Astrocyte (in vitro differentiated cells and primary cell): ENCODE measurements at regions not wholly inside any gene's neighbourhood (a gene's known extent, or its start where the extent isn't known, plus 50 kb on each side); places are given as distances from the start of the nearest gene placed in this dataset.

Experiments used
- DNase-seq: peaks from one replicate; pipeline ENCODE4 v3.0.0-alpha.2; 2010; ENCODE audit warnings: low read depth
- FAIRE-seq: peaks from 2 replicates; lab custom pipeline; 2011; peaks lifted over from hg19 to GRCh38; lab: Jason Lieb, UNC
- H2AFZ ChIP-seq: 2 replicates; pipeline ENCODE4 v1.6.0; 2012; ENCODE audit warnings: low read depth, low read length, inconsistent platforms
- H3K27ac ChIP-seq: 2 replicates; pipeline ENCODE4 v1.5.1; 2011; ENCODE audit warnings: low read depth, low read length, inconsistent platforms
- H3K27me3 ChIP-seq: 2 replicates; pipeline ENCODE4 v1.6.0; 2011; ENCODE audit warnings: low read length, inconsistent platforms; ENCODE audit not compliant: insufficient read depth
- H3K36me3 ChIP-seq: 2 replicates; pipeline ENCODE4 v1.5.1; 2011; ENCODE audit warnings: low read length, inconsistent platforms; ENCODE audit not compliant: insufficient read depth
- H3K4me1 ChIP-seq: 2 replicates; pipeline ENCODE4 v1.5.1; 2011; ENCODE audit warnings: low read length, inconsistent platforms; ENCODE audit not compliant: insufficient read depth
- H3K4me2 ChIP-seq: 2 replicates; pipeline ENCODE4 v1.6.0; 2012; ENCODE audit warnings: low read length, inconsistent platforms
- H3K4me3 ChIP-seq: 2 replicates; pipeline ENCODE4 v1.5.1; 2011; ENCODE audit warnings: low read depth, mild to moderate bottlenecking, low read length, inconsistent platforms; ENCODE audit not compliant: insufficient read depth
- H3K79me2 ChIP-seq: 2 replicates; pipeline ENCODE4 v1.6.0; 2012; ENCODE audit warnings: mild to moderate bottlenecking, low read length, inconsistent platforms; ENCODE audit not compliant: insufficient read depth
- H3K9ac ChIP-seq: 2 replicates; pipeline ENCODE4 v1.6.0; 2012; ENCODE audit warnings: mild to moderate bottlenecking, low read length, inconsistent platforms
- H3K9me3 ChIP-seq: 2 replicates; pipeline ENCODE4 v1.5.1; 2012; ENCODE audit warnings: low read depth, mild to moderate bottlenecking, low read length, inconsistent platforms; ENCODE audit not compliant: insufficient read depth
- H4K20me1 ChIP-seq: 2 replicates; pipeline ENCODE4 v1.6.0; 2012; ENCODE audit warnings: low read length, inconsistent platforms; ENCODE audit not compliant: insufficient read depth
- H3K27ac Mint-ChIP-seq: one replicate; pipeline ENCODE4 v1.8.0; 2021; ENCODE audit warnings: mild to moderate bottlenecking, mixed read lengths; ENCODE audit not compliant: unreplicated experiment
- H3K27me3 Mint-ChIP-seq: one replicate; pipeline ENCODE4 v1.8.0; 2021; ENCODE audit warnings: low read depth, mixed read lengths; ENCODE audit not compliant: unreplicated experiment
- H3K36me3 Mint-ChIP-seq: one replicate; pipeline ENCODE4 v1.8.0; 2021; ENCODE audit warnings: low read depth, mixed read lengths; ENCODE audit not compliant: unreplicated experiment
- H3K4me1 Mint-ChIP-seq: one replicate; pipeline ENCODE4 v1.8.0; 2021; ENCODE audit warnings: low read depth, mixed read lengths; ENCODE audit not compliant: unreplicated experiment
- H3K4me3 Mint-ChIP-seq: one replicate; pipeline ENCODE4 v1.8.0; 2021; ENCODE audit warnings: mild to moderate bottlenecking, moderate library complexity, mixed read lengths; ENCODE audit not compliant: unreplicated experiment
- H3K9me3 Mint-ChIP-seq: one replicate; pipeline ENCODE4 v1.8.0; 2021; ENCODE audit warnings: mild to moderate bottlenecking, mixed read lengths; ENCODE audit not compliant: unreplicated experiment
- EZH2 ChIP-seq: IDR thresholded peaks from 2 replicates; pipeline ENCODE4 v1.6.1; 2012; ENCODE audit warnings: mild to moderate bottlenecking, low read length, inconsistent platforms; ENCODE audit not compliant: insufficient read depth
- TF ChIP-seq, protein P1 (sequence below): IDR thresholded peaks from 2 replicates; pipeline ENCODE4 v1.5.1; 2011; ENCODE audit warnings: low read depth, mild to moderate bottlenecking, inconsistent platforms, low read length, moderate library complexity; ENCODE audit not compliant: insufficient read depth

DNA sequence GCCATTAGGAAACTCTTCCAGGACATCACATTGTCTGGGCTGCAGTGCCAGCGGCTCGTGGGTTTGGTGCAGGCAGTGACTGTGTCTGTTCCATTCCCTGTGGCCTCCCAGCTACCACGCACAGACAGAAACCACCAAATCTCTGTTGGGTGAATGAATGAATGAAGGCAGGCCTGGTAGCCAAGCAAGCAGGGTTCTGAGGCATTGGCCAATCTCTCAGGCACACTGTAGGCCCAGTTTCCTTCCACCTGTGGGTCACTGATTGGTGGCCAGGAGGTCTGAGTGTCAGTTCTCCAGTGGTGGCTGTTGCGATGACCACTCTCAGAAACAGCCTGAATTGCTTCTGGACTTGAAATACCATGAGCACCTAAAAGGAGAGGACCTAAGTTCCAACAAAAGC lies 59.4 kb upstream of the CTBP2 start:
- Mint-ChIP-seq H3K36me3 (no peaks in the 10 kb centered on the region), H3K4me3 (no peak overlapping the region), H3K4me1 (peaks cover 8% of the 10 kb centered on the region), H3K27me3 (peaks cover 28% of the 10 kb centered on the region), H3K9me3 (peaks cover 4% of the 10 kb centered on the region), H3K27ac (no peak overlapping the region)
- TF ChIP-seq EZH2: no peak
- TF ChIP-seq, protein P1, sequence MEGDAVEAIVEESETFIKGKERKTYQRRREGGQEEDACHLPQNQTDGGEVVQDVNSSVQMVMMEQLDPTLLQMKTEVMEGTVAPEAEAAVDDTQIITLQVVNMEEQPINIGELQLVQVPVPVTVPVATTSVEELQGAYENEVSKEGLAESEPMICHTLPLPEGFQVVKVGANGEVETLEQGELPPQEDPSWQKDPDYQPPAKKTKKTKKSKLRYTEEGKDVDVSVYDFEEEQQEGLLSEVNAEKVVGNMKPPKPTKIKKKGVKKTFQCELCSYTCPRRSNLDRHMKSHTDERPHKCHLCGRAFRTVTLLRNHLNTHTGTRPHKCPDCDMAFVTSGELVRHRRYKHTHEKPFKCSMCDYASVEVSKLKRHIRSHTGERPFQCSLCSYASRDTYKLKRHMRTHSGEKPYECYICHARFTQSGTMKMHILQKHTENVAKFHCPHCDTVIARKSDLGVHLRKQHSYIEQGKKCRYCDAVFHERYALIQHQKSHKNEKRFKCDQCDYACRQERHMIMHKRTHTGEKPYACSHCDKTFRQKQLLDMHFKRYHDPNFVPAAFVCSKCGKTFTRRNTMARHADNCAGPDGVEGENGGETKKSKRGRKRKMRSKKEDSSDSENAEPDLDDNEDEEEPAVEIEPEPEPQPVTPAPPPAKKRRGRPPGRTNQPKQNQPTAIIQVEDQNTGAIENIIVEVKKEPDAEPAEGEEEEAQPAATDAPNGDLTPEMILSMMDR: no peak
- FAIRE-seq (no peak), DNase-seq (no peak)
- Histone ChIP-seq H3K4me2 (no peak overlapping the region), H2AFZ (no peak overlapping the region), H3K27me3 (peaks cover 4% of the 10 kb centered on the region), H3K4me3 (no peak overlapping the region), H3K4me1 (no peaks in the 10 kb centered on the region), H3K9me3 (no peaks in the 10 kb centered on the region), H3K79me2 (no peaks in the 10 kb centered on the region), H3K36me3 (no peaks in the 10 kb centered on the region), H3K9ac (no peak overlapping the region), H3K27ac (no peak overlapping the region), H4K20me1 (no peaks in the 10 kb centered on the region)

GRCh38 chr10:125218967-125219366 lies 58.6 kb upstream of the CTBP2 start:
- H3K4me2 ChIP-seq: no peak overlapping the region
- Mint-ChIP-seq H3K9me3 (peaks cover 4% of the 10 kb centered on the region), H3K4me1 (peaks cover 11% of the 10 kb centered on the region), H3K27me3 (peaks cover 28% of the 10 kb centered on the region), H3K4me3 (no peak overlapping the region), H3K36me3 (no peaks in the 10 kb centered on the region), H3K27ac (no peak overlapping the region)
- FAIRE-seq (no peak), DNase-seq (no peak)
- H2AFZ ChIP-seq: no peak overlapping the region
- peaks cover 4% of the 10 kb centered on the region for H3K27me3 ChIP-seq
- no peak overlapping the region for H3K9ac ChIP-seq
- no peaks in the 10 kb centered on the region for H3K36me3 ChIP-seq
- no peak overlapping the region for H3K27ac ChIP-seq
- H3K4me3 ChIP-seq: no peak overlapping the region
- H3K9me3 ChIP-seq: no peaks in the 10 kb centered on the region
- no peaks in the 10 kb centered on the region for H4K20me1 ChIP-seq
- no peaks in the 10 kb centered on the region for H3K79me2 ChIP-seq
- H3K4me1 ChIP-seq: no peaks in the 10 kb centered on the region
- no peak for TF ChIP-seq EZH2
- TF ChIP-seq, protein P1: no peak

DNA sequence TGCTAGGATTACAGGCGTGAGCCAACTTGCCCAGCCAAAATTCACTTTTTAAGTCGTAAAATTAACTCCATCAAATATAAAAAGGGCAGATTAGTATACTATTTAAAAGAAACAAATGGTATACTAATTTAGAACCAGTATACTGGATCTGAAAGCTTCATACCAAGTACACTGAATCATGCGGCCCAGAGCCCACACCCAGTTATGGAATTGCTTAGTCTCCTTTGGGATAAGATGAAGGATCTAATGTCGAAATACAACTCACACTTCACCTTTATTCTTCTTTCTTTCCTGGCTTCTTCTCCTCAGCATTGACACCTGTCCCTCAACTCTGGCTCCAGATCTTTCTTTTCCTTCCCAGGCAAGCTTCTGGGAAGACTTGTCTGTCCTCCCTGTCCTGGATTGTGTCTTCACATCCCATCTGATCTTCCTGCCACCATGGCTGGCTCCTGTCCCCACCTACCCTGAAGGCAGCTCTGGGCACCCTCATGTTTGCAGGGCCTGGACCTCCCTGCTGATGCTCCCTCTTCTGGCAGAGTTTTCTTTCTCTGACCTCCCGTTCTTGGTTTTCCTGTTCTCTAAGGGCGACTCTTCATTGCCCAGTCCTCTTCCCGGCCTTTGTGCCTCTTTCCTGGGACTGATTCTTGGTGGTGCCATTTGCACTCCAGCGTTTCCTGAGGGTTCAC lies 57.8 kb upstream of the CTBP2 start:
- H3K36me3 ChIP-seq: no peaks in the 10 kb centered on the region
- H3K4me3 Mint-ChIP-seq: no peak overlapping the region
- H3K79me2 ChIP-seq: no peaks in the 10 kb centered on the region
- H3K27ac ChIP-seq: no peak overlapping the region
- H4K20me1 ChIP-seq: no peaks in the 10 kb centered on the region
- no peaks in the 10 kb centered on the region for H3K4me1 ChIP-seq
- H3K4me2 ChIP-seq: no peak overlapping the region
- no peaks in the 10 kb centered on the region for H3K9me3 ChIP-seq
- peaks cover 17% of the 10 kb centered on the region for H3K4me1 Mint-ChIP-seq
- no peak overlapping the region for H3K9ac ChIP-seq
- no peak overlapping the region for H2AFZ ChIP-seq
- peaks cover 4% of the 10 kb centered on the region for H3K9me3 Mint-ChIP-seq
- FAIRE-seq (no peak), DNase-seq (peak; percentile 41)
- no peaks in the 10 kb centered on the region for H3K36me3 Mint-ChIP-seq
- H3K27ac Mint-ChIP-seq: no peak overlapping the region
- H3K4me3 ChIP-seq: no peak overlapping the region
- H3K27me3 ChIP-seq: peaks cover 4% of the 10 kb centered on the region
- peaks cover 26% of the 10 kb centered on the region for H3K27me3 Mint-ChIP-seq
- no peak for TF ChIP-seq EZH2
- TF ChIP-seq, protein P1: no peak
